Hematopoietic multipotent progenitor cell treated with erythropoietin and hydrocortisone succinate and interleukin-3 and kit ligand, for 17 days (in vitro differentiated cells): ENCODE measurements at regions not wholly inside any gene's neighbourhood (a gene's known extent, or its start where the extent isn't known, plus 50 kb on each side); places are given as distances from the start of the nearest gene placed in this dataset.
"Not testable (repeated sequence)": the region's sequence is repeated elsewhere in the genome, so short reads cannot be mapped to it uniquely, and the experiment has no call there.

Experiments
- DNase-seq: peaks from one replicate; pipeline ENCODE4 v3.0.0-alpha.2; 2015; ENCODE audit warnings: low spot score

DNA sequence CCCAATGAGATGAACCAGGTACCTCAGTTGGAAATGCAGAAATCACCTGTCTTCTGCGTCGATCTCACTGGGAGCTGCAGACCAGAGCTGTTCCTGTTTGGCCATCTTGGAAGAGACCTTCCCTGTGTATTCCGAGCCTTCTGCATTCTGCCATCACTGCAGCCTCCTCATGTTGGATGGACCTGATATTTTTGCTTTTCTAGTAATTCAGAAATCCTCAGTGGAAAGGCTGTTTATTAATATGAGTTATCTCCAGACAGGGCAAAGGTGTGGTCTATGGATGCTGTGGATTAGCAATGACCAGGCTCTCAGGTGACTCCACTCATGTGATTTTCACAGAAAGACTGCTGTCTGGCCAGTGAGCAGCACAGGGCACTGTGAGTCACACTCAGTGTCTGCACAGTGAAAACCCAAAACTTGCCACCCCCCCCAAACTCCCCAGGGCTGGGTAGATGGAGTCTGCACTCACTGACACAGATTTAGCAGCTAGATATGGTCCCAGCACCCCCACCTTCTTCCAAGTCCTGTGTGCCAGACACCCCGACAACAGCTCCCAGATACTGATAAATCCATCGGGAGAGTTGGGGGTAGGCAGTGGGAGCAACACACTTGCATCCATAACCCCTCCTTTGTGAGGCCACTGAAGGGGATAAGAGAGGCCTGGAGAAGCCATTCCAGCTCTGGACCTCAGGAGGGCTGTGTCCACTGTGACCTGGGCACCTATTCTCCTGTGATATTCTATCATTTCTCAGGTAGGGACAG, 75.2 kb upstream of the TOP3B start:
- DNase-seq: no peak

DNA sequence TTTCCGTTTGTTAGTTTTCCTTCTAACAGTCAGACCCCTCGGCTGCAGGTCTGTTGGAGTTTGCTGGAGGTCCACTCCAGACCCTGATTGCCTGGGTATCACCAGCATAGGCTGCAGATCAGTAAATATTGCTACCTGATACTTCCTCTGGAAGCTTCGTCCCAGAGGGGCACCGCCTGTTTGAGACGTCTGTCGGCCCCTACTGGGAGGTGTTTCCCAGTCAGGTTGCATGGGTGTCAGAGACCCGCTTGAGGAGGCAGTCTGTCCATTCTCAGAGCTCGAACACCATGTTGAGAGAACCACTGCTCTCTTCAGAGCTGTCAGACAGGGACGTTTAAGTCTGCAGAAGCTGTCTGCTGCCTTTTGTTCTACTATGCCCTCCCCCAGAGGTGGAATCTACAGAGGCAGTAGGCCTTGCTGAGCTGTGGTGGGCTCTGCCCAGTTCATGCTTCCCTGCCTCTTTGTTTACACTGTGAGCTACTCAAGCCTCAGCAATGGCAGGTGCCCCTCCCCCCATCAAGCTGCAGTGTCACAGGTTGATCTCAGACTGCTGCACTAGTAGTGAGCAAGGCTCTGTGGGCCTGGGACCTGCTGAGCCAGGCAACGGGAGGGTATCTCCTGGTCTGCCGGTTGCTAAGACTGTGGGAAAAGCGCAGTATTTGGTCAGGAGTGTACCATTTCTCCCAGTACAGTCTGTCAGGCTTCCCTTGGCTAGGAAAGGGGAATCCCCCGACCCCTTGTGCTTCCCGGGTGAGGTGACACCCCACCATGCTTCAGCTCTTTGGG, 74.4 kb upstream of the TOP3B start:
- not testable (repeated sequence) for DNase-seq

DNA sequence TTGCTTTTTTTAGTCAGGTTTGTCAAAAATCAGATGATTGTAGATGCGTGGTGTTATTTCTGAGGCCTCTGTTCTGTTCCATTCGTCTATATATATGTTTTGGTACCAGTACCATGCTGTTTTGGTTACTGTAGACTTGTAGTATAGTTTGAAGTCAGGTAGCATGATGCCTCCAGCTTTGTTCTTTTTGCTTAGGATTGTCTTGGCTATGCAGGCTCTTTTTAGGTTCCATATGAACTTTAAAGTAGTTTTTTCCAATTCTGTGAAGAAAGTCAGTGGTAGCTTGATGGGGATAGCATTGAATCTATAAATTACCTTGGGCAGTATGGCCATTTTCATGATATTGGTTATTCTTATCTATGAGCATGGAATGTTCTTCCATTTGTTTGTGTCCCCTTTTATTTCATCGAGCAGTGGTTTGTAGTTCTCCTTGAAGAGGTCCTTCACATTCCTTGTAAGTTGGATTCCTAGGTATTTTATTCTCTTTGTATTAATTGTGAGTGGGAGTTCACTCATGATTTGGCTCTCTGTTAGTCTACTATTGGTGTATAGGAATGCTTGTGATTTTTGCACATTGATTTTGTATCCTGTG, 70.1 kb upstream of the TOP3B start:
- DNase-seq: not testable (repeated sequence)

DNA sequence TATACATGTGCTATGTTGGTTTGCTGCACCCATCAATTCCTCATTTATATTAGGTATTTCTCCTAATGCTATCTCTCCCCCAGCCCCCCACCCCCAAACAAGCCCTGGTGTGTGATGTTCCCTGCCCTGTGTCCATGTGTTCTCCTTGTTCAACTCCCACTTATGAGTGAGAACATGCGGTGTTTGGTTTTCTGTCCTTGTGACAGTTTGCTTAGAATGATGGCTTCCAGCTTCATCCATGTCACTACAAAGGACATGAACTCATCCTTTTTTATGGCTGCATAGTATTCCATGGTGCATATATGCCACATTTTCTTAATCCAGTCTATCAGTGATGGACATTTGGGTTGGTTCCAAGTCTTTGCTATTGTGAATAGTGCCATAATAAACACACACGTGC, 68.4 kb upstream of the TOP3B start:
- DNase-seq: not testable (repeated sequence)

GRCh38 chr22:22050141-22050775, 67.7 kb upstream of the TOP3B start:
- DNase-seq: no peak

DNA sequence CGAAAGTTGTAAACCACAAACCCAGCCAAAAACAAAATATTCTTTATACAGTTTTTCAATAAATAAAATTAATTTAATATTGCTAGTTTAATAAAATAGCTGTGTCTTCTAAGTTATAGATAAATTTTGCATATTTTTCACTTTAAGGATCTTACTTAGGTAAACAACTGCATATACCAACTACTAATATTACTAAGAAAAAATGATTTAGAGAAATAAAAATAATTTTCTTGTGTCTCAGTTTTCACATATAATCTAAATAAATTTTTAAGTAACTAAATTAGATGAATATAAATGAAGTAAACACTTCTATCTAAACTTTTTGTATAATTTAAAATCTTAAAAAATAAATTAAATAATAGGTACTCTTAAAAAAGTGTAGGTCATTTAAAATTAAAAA, 67.1 kb upstream of the TOP3B start:
- no peak for DNase-seq

GRCh38 chr22:22048981-22049531, 66.5 kb upstream of the TOP3B start:
- no peak for DNase-seq

GRCh38 chr22:22048318-22048942, 65.8 kb upstream of the TOP3B start:
- DNase-seq: no peak

GRCh38 chr22:22047776-22048175, 65.2 kb upstream of the TOP3B start:
- DNase-seq: no peak

GRCh38 chr22:22047266-22047665, 64.7 kb upstream of the TOP3B start:
- no peak for DNase-seq

DNA sequence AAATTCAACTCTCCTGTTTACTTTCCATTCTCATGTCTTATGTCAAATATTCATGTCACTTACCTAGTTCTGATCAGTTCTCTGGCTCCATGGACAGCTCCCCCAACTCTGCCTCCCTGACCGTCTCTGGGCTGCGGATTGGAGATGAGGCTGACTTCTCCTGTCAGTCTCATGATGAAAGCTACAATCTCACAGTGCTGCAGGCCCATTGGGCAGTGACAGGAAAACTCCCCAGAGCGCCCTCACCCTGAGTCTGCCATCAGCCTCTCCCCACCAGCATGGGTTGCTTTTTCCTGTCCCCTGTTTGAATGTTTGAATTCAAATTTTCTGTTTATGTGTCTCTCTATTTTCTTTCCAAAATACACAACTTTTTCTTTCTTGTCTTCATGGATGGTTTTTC, 63.8 kb upstream of the TOP3B start:
- DNase-seq: no peak

DNA sequence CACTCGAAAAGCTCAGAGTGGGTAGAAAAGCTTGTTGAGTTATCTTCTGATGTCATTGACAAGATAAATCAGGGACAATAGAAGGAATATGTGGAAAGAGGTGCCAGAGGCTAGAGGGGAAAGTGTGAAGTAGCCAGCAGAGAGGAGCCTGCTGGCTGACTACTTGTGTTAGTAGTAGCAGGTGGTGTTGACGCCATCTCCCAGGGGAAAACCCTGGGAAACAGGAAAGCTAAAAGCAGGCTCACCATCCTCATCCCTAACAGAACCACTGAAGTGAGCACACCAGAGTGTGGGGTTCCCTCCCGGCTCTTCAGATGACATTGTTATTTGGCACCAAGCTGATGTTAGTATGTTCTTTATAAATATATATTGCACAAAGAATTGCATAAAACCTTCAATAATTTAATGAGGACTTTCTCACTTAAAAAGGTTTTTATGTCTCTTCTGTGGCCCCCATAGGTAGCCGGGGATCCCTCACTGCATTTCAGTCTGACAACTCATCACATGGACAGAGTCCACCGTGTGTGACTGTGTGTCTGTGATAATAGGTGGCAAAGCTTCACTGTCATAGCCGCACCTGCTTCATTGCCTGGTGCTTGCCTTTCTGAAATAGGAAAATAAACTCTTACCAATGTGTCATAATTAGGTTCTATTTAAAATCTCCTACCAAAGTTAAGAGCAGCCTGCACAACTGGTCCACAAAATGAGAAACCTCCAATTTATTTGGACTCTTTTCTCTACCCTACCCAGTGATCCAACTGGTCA, 63.2 kb upstream of the TOP3B start:
- DNase-seq: no peak

GRCh38 chr22:22044153-22044552, 61.6 kb upstream of the TOP3B start:
- no peak for DNase-seq

DNA sequence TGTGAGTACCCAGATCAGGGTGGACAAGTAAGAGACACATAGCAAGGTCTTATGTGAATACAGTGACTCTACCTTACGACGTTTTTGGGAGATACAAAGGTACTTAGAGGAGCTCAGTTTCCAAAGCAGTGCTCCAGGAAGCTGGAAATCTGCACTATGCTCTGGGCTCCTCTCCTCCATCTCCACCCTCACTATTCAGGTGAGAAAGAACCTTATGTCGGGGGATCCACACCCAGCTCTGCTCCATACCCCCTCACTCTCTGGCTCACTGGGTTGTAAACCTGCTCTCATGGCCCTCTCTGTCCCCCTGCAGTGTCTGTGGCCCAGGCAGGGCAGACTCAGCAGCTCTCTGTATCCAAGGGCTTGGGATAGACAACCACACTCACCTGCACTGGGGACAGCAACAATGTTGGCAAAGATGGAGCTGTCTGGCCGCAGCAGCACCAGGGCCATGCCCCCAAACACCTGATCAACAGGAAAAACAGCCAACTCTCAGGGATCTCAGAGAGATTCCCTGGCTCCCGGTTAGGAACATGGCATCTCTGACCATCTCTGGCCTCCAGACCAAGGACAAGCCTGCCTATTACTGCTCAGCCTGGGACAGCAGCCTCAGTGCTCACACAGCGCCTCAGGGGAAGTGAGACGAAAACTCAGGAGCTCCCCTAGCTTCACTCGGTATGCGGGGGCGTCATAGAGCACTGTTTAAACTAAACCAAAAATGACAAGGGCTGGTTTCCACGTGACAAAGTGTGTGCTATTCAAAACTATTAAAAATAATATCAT, 60.9 kb upstream of the TOP3B start:
- no peak for DNase-seq

DNA sequence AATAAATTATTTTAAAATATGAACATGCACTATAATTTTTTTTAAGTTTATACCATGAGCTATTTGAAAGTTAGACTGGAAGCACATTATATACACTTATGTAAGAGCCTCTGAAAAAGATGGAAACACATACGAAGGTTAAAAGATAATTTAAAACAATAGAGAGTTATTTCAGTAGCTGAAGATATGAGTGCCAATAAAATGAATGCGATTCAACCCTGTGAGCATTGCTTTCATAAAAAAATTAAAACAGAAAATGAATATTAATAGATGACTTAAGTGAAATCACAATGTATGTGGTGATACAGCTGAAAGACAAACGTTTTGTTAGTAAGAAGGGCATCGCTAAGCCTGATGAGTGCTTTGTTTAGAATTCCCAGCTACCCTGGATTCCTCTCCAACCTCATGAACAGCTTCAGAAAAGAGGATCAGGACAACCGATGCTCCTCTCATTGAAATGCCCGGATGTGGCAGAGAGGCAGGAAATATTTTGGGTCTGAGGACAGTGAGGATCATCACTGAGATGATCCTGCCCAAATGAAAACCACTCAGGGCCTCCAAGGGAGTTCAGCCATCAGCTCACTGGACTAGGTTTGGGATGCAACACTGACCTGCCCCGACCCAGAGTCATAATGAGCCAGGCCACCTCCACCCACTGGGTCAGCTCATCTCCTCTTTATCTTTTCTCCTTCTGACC, 60.2 kb upstream of the TOP3B start:
- DNase-seq: no peak

DNA sequence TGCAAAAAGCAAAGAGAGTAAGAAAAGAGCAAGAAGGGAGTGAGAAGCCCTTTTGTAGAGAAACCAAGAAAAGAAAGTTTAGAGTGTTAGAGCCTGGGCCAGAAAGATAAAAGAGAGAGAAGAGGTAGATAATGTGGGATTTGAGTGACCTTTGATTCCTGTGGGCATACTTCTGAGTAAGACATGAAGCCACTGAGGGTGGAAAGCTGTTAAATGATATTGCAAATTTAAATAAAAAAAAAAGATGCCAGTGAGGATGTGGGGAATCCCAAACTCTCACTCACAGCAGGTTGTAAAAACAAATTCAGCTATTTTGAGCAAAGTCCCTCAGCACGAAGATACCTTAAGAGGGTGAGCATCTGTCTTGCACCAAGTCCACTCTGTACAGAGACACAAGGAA, 59.4 kb upstream of the TOP3B start:
- DNase-seq: no peak

GRCh38 chr22:22040908-22041307, 58.3 kb upstream of the TOP3B start:
- no peak for DNase-seq

GRCh38 chr22:22040472-22040871, 57.9 kb upstream of the TOP3B start:
- no peak for DNase-seq

DNA sequence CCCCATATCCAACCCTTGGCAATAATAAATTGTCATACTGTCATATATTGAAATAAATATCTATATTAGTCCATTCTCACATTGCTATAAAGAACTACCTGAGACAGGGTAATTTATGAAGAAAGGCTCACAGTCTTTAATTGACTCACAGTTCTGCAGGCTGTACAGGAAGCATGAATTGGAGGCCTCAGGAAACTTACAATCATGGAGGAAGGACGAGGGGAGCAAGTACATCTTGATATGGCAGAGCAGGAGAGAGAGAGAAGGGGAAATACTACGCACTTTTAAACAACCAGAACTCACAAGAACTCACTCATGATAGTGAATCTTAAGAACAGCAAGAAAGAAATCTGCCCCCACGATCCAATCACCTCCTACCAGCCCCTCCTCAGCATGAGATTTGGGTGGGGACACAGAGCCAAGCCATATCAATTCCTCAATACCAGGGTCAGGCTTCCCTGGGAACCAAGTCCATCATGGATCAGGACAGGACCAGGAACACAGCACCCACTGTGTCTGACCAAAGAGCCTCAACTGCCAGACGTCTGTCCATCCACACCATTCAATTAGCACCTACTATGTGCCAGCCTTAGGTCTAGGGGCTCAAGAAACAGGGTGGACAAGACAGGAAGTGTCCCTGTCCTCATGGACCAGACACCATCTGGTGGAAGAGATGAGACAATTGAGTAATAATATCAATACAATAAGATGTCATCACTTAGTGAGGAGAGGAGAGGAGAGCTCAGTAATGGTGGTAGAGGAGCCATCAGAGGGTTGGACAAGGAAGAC, 56.9 kb upstream of the TOP3B start:
- no peak for DNase-seq
